Nephron (organoid): ENCODE measurements at regions not wholly inside any gene's neighbourhood (a gene's known extent, or its start where the extent isn't known, plus 50 kb on each side); places are given as distances from the start of the nearest gene placed in this dataset.
"Not testable (repeated sequence)": the region's sequence is repeated elsewhere in the genome, so short reads cannot be mapped to it uniquely, and the experiment has no call there.

Experiments
- H3K27ac Mint-ChIP-seq, 3 experiments: 2 replicates each; pipeline ENCODE4 v1.8.0; 2020; ENCODE audit warnings: mixed read lengths in 3 of 3, mild to moderate bottlenecking in 2 of 3, moderate library complexity in 1 of 3
- H3K27me3 Mint-ChIP-seq: 2 replicates; pipeline ENCODE4 v1.8.0; 2021; ENCODE audit warnings: low read depth, mild to moderate bottlenecking, moderate library complexity, mixed read lengths
- H3K36me3 Mint-ChIP-seq: 2 replicates; pipeline ENCODE4 v1.8.0; 2020; ENCODE audit warnings: low read depth, mixed read lengths
- H3K4me1 Mint-ChIP-seq: 2 replicates; pipeline ENCODE4 v1.8.0; 2020; ENCODE audit warnings: mixed read lengths
- H3K4me3 Mint-ChIP-seq, 3 experiments: 2 replicates each; pipeline ENCODE4 v1.8.0; 2020; ENCODE audit warnings: mild to moderate bottlenecking in 3 of 3, mixed read lengths in 3 of 3, moderate library complexity in 2 of 3
- H3K9me3 Mint-ChIP-seq: 2 replicates; pipeline ENCODE4 v1.8.0; 2020; ENCODE audit warnings: mixed read lengths
- TF ChIP-seq, protein P1 (sequence below), 3 experiments: fragments of 200-600 bp; sonication (generic); IDR thresholded peaks; one replicate each; pipeline ENCODE4 v1.5.0; 2021; ENCODE audit warnings: antibody characterized with exemption in 3 of 3; ENCODE audit not compliant: unreplicated experiment in 3 of 3

DNA sequence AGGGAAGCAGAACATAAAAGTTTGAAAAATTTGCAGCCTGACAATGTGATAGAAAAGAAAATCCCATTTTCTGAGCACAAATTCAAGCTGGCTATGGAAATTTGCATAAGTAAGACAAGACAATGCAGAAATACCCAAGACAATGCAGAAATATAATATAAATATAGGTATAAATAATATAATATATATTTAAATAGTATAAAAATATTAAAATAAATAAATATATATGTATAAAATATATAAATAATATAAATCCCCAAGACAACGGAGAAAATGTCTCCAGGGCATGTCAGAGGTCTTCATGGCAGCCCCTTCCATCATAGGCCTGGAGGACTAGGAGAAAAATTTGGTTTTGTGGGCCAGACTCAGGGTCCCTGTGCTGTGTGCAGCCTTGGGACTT is 125.0 kb upstream of the AADAT start:
- peaks cover 64% of the 10 kb centered on the region for H3K9me3 Mint-ChIP-seq
- TF ChIP-seq, protein P1, sequence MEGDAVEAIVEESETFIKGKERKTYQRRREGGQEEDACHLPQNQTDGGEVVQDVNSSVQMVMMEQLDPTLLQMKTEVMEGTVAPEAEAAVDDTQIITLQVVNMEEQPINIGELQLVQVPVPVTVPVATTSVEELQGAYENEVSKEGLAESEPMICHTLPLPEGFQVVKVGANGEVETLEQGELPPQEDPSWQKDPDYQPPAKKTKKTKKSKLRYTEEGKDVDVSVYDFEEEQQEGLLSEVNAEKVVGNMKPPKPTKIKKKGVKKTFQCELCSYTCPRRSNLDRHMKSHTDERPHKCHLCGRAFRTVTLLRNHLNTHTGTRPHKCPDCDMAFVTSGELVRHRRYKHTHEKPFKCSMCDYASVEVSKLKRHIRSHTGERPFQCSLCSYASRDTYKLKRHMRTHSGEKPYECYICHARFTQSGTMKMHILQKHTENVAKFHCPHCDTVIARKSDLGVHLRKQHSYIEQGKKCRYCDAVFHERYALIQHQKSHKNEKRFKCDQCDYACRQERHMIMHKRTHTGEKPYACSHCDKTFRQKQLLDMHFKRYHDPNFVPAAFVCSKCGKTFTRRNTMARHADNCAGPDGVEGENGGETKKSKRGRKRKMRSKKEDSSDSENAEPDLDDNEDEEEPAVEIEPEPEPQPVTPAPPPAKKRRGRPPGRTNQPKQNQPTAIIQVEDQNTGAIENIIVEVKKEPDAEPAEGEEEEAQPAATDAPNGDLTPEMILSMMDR (IDR thresholded peaks at IDR 0.05; ENCODE audit: unreplicated experiment in 3 of 3), result no peak
- no peak overlapping the region for H3K4me3 Mint-ChIP-seq
- H3K27ac Mint-ChIP-seq, result no peak overlapping the region
- peaks cover 9% of the 10 kb centered on the region for H3K36me3 Mint-ChIP-seq
- H3K4me1 Mint-ChIP-seq, result no peaks in the 10 kb centered on the region
- H3K27me3 Mint-ChIP-seq, result no peaks in the 10 kb centered on the region

DNA sequence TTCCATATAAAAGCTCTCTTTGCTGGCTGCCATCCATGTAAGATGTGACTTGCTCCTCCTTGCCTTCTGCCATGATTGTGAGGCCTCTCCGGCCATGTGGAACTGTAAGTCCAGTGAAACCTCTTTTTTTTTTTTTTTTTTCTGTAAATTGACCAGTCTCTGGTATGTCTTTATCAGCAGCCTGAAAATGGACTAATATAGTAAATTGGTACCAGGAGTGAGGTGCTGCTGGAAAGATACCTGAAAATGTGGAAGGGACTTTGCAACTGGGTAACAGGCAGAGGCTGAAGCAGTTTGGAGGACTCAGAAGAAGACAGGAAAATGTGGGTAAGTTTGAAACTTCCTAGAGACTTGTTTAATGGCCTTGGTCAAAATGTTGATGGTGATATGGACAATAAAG is 124.3 kb upstream of the AADAT start:
- no peak overlapping the region for H3K4me3 Mint-ChIP-seq

DNA sequence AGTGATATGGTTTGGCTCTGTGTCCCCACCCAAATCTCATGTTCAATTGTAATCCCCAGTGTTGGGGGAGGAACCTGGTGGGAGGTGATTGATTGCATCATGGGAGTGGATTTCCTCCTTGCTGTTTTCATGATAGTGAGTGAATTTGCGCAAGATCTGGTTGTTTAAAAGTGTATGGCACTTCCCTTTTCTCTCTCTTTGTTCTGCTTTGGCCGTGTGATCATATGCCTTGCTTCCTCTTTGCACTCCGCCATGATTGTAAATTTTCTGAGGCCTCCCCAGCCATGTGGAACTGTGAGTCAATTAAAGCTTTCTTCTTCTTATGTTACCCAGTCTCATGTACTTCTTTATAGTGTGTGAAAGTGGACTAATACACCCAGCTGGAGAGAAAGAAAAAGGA is 113.0 kb upstream of the AADAT start:
- peaks cover 20% of the 10 kb centered on the region for H3K9me3 Mint-ChIP-seq
- H3K36me3 Mint-ChIP-seq, result no peaks in the 10 kb centered on the region
- H3K27ac Mint-ChIP-seq, result no peak overlapping the region
- TF ChIP-seq, protein P1 (IDR thresholded peaks at IDR 0.05; ENCODE audit: unreplicated experiment in 3 of 3), result no peak
- no peaks in the 10 kb centered on the region for H3K4me1 Mint-ChIP-seq
- H3K4me3 Mint-ChIP-seq, result no peak overlapping the region
- no peaks in the 10 kb centered on the region for H3K27me3 Mint-ChIP-seq

More for the DNA sequence above, 124.3 kb upstream of the AADAT start:
- peaks cover 61% of the 10 kb centered on the region for H3K9me3 Mint-ChIP-seq
- TF ChIP-seq, protein P1 (IDR thresholded peaks at IDR 0.05; ENCODE audit: unreplicated experiment in 3 of 3), result no peak
- peaks cover 9% of the 10 kb centered on the region for H3K36me3 Mint-ChIP-seq
- no peaks in the 10 kb centered on the region for H3K4me1 Mint-ChIP-seq
- H3K27me3 Mint-ChIP-seq, result no peaks in the 10 kb centered on the region
- no peak overlapping the region for H3K27ac Mint-ChIP-seq

DNA sequence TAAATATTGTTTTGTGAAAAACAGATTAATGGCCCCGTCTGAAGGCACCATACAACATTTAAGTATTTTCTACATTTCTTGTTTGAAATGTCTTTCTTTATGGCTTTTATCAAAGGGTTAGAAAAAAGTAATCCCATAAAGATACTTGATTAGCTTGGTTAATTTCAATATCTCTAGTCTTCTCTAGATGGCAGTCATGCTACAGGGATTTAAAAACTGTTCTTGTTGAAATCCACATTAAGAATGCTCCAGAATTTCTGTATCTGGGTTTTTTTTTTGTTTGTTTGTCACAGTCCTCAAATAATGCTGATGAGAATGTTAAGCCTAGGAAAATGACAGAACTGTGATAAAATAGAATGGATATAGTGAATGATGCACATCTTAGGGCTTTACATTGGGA is 109.0 kb upstream of the AADAT start:
- no peaks in the 10 kb centered on the region for H3K36me3 Mint-ChIP-seq
- TF ChIP-seq, protein P1 (IDR thresholded peaks at IDR 0.05; ENCODE audit: unreplicated experiment in 3 of 3), result peak; percentile 35 to 41 (median 38)
- no peaks in the 10 kb centered on the region for H3K4me1 Mint-ChIP-seq
- no peak overlapping the region for H3K27ac Mint-ChIP-seq
- no peak overlapping the region for H3K4me3 Mint-ChIP-seq
- peaks cover 20% of the 10 kb centered on the region for H3K9me3 Mint-ChIP-seq
- peaks cover 3% of the 10 kb centered on the region for H3K27me3 Mint-ChIP-seq

DNA sequence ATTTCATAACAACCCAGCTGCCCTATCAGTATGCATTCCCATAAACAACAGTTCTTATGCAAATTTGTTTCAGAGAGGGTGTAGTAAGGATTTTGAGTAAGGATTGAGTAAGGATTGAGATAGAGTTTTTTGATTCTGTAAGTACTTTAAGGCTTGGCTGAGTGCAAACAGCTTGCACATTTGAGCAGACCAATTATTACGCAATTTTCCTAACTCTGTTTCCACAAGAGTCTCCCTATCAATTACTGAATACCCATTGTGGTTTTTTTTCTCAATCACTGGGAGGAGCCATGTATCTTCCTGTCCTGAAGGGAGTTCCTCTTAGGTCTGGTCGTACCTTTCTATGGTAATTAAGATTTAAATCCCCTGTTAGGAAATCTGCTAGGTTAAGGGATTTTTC is 105.0 kb upstream of the AADAT start:
- not testable (repeated sequence) for H3K4me3 Mint-ChIP-seq, H3K27me3 Mint-ChIP-seq, H3K4me1 Mint-ChIP-seq, H3K27ac Mint-ChIP-seq, H3K36me3 Mint-ChIP-seq, H3K9me3 Mint-ChIP-seq

DNA sequence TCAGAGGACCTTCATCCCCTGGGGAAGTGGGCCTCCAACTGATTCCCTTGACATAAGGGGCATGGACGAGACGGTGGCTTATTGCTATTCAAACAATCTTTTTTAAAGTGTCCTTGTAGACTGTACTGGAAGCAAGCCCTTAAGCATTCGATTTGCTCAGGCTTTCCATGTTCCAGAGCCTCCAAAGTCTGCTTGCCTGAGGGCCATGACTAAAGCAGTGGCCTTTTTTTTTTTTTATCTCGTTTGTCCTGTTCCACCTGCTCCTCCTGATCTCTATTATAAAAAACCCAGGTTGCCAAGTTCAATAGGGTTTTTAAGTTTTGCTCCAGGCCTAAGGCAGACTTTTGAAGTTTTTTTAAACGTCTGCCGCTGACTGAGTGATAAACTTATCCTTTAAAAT is 103.7 kb upstream of the AADAT start:
- no peaks in the 10 kb centered on the region for H3K4me1 Mint-ChIP-seq
- no peak overlapping the region for H3K4me3 Mint-ChIP-seq
- no peaks in the 10 kb centered on the region for H3K9me3 Mint-ChIP-seq
- TF ChIP-seq, protein P1 (IDR thresholded peaks at IDR 0.05; ENCODE audit: unreplicated experiment in 3 of 3), result no peak
- no peaks in the 10 kb centered on the region for H3K36me3 Mint-ChIP-seq
- peaks cover 3% of the 10 kb centered on the region for H3K27me3 Mint-ChIP-seq
- H3K27ac Mint-ChIP-seq, result no peak overlapping the region
